ENCODE measurements at regions not wholly inside any gene's neighbourhood (a gene's known extent, or its start where the extent isn't known, plus 50 kb on each side); places are given as distances from the start of the nearest gene placed in this dataset.

- TF ChIP-seq POLR2AphosphoS5 (IDR thresholded peaks at IDR 0.05) (no peak), CTCF (IDR thresholded peaks at IDR 0.05) (no peak)
These were observed 132.6 kb downstream of the PLK2 start for GRCh38 chr5:58327289-58327688.
